ENCODE measurements at regions not wholly inside any gene's neighbourhood (a gene's known extent, or its start where the extent isn't known, plus 50 kb on each side); places are given as distances from the start of the nearest gene placed in this dataset.

DNA sequence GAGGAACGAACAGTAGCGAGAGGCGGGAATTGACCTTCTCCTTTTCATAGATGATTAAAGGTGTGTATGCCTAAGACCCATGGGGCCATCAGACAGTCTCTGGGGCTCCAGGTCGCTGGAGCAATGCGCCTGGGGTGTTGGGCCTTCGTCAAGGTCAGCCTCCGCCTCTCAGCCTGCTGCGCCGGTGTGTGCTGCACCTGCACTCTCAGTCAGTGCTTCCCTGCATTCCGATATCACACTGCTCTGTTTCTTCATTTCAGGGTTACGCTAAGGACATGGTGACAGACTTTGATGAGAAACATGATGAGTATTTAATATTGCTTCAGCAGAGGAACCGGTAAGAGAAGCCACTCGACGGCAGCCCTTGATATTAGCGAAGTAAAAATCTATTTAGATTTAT, 68.2 kb downstream of the KATNIP start:
- TF ChIP-seq TAF1 (IDR thresholded peaks at IDR 0.05; ENCODE audit: low read depth): no peak
- no peak for TF ChIP-seq TEAD4 (IDR thresholded peaks at IDR 0.05)
- no peak for TF ChIP-seq CREB1 (IDR thresholded peaks at IDR 0.05; ENCODE audit: low read depth)
- TF ChIP-seq CEBPB (IDR thresholded peaks at IDR 0.05): no peak
- no peak for TF ChIP-seq RAD21 (IDR thresholded peaks at IDR 0.05; ENCODE audit: low read depth)
- no peak for TF ChIP-seq ZBTB7A (IDR thresholded peaks at IDR 0.05; ENCODE audit: low read depth)
- no peak for TF ChIP-seq TCF12 (IDR thresholded peaks at IDR 0.05; ENCODE audit: low read depth)
- TF ChIP-seq MAX (IDR thresholded peaks at IDR 0.05): no peak
- no peak for TF ChIP-seq EP300 (IDR thresholded peaks at IDR 0.05; ENCODE audit: borderline replicate concordance)
- TF ChIP-seq, protein P1, sequence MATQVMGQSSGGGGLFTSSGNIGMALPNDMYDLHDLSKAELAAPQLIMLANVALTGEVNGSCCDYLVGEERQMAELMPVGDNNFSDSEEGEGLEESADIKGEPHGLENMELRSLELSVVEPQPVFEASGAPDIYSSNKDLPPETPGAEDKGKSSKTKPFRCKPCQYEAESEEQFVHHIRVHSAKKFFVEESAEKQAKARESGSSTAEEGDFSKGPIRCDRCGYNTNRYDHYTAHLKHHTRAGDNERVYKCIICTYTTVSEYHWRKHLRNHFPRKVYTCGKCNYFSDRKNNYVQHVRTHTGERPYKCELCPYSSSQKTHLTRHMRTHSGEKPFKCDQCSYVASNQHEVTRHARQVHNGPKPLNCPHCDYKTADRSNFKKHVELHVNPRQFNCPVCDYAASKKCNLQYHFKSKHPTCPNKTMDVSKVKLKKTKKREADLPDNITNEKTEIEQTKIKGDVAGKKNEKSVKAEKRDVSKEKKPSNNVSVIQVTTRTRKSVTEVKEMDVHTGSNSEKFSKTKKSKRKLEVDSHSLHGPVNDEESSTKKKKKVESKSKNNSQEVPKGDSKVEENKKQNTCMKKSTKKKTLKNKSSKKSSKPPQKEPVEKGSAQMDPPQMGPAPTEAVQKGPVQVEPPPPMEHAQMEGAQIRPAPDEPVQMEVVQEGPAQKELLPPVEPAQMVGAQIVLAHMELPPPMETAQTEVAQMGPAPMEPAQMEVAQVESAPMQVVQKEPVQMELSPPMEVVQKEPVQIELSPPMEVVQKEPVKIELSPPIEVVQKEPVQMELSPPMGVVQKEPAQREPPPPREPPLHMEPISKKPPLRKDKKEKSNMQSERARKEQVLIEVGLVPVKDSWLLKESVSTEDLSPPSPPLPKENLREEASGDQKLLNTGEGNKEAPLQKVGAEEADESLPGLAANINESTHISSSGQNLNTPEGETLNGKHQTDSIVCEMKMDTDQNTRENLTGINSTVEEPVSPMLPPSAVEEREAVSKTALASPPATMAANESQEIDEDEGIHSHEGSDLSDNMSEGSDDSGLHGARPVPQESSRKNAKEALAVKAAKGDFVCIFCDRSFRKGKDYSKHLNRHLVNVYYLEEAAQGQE (IDR thresholded peaks at IDR 0.05; ENCODE audit: low read depth): no peak
- TF ChIP-seq USF1 (IDR thresholded peaks at IDR 0.05): no peak
- no peak for TF ChIP-seq EGR1 (IDR thresholded peaks at IDR 0.05)
- TF ChIP-seq FOXM1 (IDR thresholded peaks at IDR 0.05; ENCODE audit: borderline replicate concordance, low read depth): no peak

GRCh38 chr16:27618606-27619327, 68.8 kb downstream of the KATNIP start:
- TF ChIP-seq MAX (IDR thresholded peaks at IDR 0.05) (no peak), ZBTB7A (IDR thresholded peaks at IDR 0.05; ENCODE audit: low read depth) (no peak), EGR1 (IDR thresholded peaks at IDR 0.05) (no peak), YY1 (IDR thresholded peaks at IDR 0.05; ENCODE audit: low read depth) (no peak)

DNA sequence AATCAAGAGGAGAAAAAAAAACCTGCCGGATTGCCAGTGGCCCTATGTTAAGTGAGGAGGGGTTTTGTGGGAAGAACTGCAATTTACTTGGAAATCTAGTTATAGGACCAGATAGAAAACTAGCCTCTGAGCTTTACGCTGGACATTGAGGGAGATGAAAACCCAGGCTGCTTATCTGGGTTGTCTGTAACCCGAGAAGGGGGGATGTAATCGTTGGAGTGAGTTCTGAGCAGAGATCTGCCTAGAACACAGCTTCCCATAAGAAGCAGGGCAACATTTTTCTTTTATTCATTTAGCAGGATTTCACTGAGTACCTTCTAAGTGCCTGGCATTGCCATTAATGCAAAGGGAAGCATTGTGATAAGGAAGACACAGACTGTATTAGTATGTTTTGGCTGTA, 70.6 kb downstream of the KATNIP start:
- TF ChIP-seq EP300 (IDR thresholded peaks at IDR 0.05; ENCODE audit: borderline replicate concordance) (no peak), FOXM1 (IDR thresholded peaks at IDR 0.05; ENCODE audit: borderline replicate concordance, low read depth) (no peak), USF1 (IDR thresholded peaks at IDR 0.05) (no peak), TCF12 (IDR thresholded peaks at IDR 0.05; ENCODE audit: low read depth) (no peak), CREB1 (IDR thresholded peaks at IDR 0.05; ENCODE audit: low read depth) (no peak), ZBTB7A (IDR thresholded peaks at IDR 0.05; ENCODE audit: low read depth) (no peak), NFIC (IDR thresholded peaks at IDR 0.05) (no peak), EGR1 (IDR thresholded peaks at IDR 0.05) (no peak)

DNA sequence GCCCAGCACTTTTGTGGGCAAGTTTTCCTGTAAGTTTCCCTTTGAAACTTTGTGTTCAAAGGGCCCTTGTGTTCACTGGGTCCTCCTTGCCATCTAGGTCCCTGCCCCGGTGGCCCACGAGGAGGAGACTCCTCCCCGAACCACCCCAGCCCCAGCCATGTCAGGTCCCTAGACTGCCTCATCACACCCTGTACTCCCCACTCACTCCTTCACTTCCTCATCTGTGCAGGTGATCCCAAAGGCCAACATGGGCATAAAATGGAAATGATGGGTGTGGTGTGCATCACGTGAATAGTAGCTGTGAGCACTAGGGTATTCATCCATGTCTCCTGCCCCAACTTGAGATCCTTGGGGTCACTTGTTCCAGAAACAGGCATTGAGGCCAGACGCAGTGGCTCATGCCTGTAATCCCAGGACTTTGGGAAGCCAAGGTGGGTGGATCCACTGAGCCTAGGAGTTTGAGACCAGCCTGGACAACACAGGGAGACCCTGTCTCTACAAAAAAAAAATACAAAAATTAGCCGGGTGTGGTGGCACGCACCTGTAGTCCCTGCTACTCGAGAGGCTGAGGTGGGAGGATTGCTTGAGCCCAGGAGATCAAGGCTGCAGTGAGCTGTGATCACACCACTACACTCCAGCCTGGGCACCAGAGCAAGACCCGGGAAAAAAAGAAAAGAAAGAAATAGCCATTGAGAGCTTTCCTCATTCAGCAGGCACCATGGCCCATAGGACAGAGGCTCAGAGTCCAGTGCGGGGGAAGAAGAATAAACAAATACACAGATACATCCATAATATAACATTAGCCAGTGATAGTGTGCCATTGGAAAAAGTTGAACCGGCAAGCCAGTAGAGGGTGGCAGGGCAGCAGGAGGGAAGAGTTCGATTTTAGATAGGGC, 74.5 kb downstream of the KATNIP start:
- TF ChIP-seq EP300 (IDR thresholded peaks at IDR 0.05; ENCODE audit: borderline replicate concordance) (no peak), TAF1 (IDR thresholded peaks at IDR 0.05; ENCODE audit: low read depth) (no peak), ZBTB7A (IDR thresholded peaks at IDR 0.05; ENCODE audit: low read depth) (no peak)

DNA sequence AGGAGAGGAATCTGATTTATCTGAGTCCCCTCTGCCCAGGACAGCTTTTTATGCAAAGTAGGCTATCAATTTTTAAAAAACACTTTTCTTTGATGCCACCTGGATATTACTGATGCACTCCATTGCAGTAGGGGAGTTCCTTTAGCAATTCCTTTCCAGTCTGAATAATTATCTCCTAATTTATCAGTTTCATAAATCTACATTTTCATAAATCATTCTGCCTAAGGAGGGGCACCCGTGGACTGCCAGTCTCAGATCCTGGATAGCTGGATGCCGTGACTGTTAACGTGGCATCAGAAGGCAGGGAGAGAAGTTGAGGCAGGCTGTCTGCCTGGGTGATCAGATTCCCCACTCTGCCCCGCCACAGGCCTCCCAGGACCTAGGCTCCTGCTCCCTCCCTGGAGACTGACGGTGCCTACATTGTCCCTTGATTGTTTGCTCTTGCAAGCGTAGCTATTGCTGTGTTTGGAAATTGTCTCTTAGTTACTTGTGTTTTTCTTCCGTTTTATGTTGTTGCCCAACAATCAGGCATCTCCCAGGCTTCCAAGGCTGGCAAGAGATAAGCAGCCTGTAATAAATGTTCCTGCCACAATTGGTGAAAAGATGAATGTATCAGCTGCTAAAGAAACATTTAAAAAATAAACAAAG, 75.2 kb downstream of the KATNIP start:
- no peak for TF ChIP-seq TCF12 (IDR thresholded peaks at IDR 0.05; ENCODE audit: low read depth)
- TF ChIP-seq CREB1 (IDR thresholded peaks at IDR 0.05; ENCODE audit: low read depth): no peak
- no peak for TF ChIP-seq ZBTB7A (IDR thresholded peaks at IDR 0.05; ENCODE audit: low read depth)
- no peak for TF ChIP-seq NFIC (IDR thresholded peaks at IDR 0.05)
- TF ChIP-seq TEAD4 (IDR thresholded peaks at IDR 0.05): no peak
- TF ChIP-seq EGR1 (IDR thresholded peaks at IDR 0.05): no peak
- TF ChIP-seq, protein P1 (IDR thresholded peaks at IDR 0.05; ENCODE audit: low read depth): no peak
- no peak for TF ChIP-seq MAX (IDR thresholded peaks at IDR 0.05)
- TF ChIP-seq YY1 (IDR thresholded peaks at IDR 0.05; ENCODE audit: low read depth): no peak
- no peak for TF ChIP-seq TAF1 (IDR thresholded peaks at IDR 0.05; ENCODE audit: low read depth)
- no peak for TF ChIP-seq FOXM1 (IDR thresholded peaks at IDR 0.05; ENCODE audit: borderline replicate concordance, low read depth)
- no peak for TF ChIP-seq USF1 (IDR thresholded peaks at IDR 0.05)
- TF ChIP-seq EP300 (IDR thresholded peaks at IDR 0.05; ENCODE audit: borderline replicate concordance): no peak
- no peak for TF ChIP-seq CEBPB (IDR thresholded peaks at IDR 0.05)
- TF ChIP-seq RAD21 (IDR thresholded peaks at IDR 0.05; ENCODE audit: low read depth): no peak
